GM12878 (cell line): ENCODE measurements at regions not wholly inside any gene's neighbourhood (a gene's known extent, or its start where the extent isn't known, plus 50 kb on each side); places are given as distances from the start of the nearest gene placed in this dataset.

Source experiments
- ATAC-seq: fragments of 200-7000 bp; cut with Tn5 transposase; 3 replicates; pipeline ENCODE4 v1.9.1; 2020; ENCODE audit warnings: mild to moderate bottlenecking, moderate library complexity
- BruUV-seq: library from RNA; stranded (reverse); fragments of 400-500 nt; replicated peaks from 2 replicates; lab custom pipeline; 2021; lab: Mats Ljungman, UMichigan
- CTCF ChIA-PET: fragments of 300-600 bp; sonication (Branson Sonifier 250); formaldehyde crosslinking; extraction: SDS; loops from one replicate; lab custom pipeline; 2021; ENCODE audit warnings: inconsistent platforms; lab: Yijun Ruan, JAX
- POLR2A ChIA-PET: fragments of 350-600 bp; formaldehyde crosslinking; extraction: SDS; loops from one replicate; lab custom pipeline; 2021; ENCODE audit warnings: inconsistent platforms; lab: Charles Lee
- RAD21 ChIA-PET: fragments of 300-600 bp; sonication (Branson Sonifier 250); formaldehyde crosslinking; loops from one replicate; lab custom pipeline; 2023; ENCODE audit warnings: antibody characterized with exemption; ENCODE audit not compliant: unreplicated experiment; lab: Charles Lee
- SMC1A ChIA-PET: fragments of 300-600 bp; sonication (Branson Sonifier 250); formaldehyde crosslinking; loops from one replicate; lab custom pipeline; 2023; ENCODE audit not compliant: unreplicated experiment, uncharacterized antibody; lab: Charles Lee
- DNase-seq: peaks from one replicate; pipeline ENCODE4 v3.0.0-alpha.2; 2011; ENCODE audit warnings: low read depth, low spot score
- FAIRE-seq: peaks from 3 replicates; lab custom pipeline; 2011; peaks lifted over from hg19 to GRCh38; lab: Jason Lieb, UNC
- H2AFZ ChIP-seq: 2 replicates; pipeline ENCODE4 v1.6.0; 2011; ENCODE audit warnings: low read depth, low read length, control low read depth; ENCODE audit not compliant: control insufficient read depth
- H3K27ac ChIP-seq: 2 replicates; pipeline ENCODE4 v1.5.1; 2011; ENCODE audit warnings: control low read depth; ENCODE audit not compliant: control insufficient read depth, insufficient read depth
- H3K27me3 ChIP-seq, 2 experiments: replicated peaks in 1 of 2; 2 replicates each; pipeline versions ENCODE4 v1.6.0 to v1.6.1; 2011; ENCODE audit warnings: low read length in 1 of 2; ENCODE audit not compliant: control insufficient read depth in 2 of 2, insufficient read depth in 2 of 2
- H3K36me3 ChIP-seq, 2 experiments: 2 replicates each; pipeline ENCODE4 v1.5.1; 2011; ENCODE audit warnings: low read length in 1 of 2; ENCODE audit not compliant: control insufficient read depth in 2 of 2, insufficient read depth in 2 of 2
- H3K4me1 ChIP-seq: 2 replicates; pipeline ENCODE4 v1.6.1; 2011; ENCODE audit warnings: mild to moderate bottlenecking, low read length, moderate library complexity, mixed read lengths; ENCODE audit not compliant: control insufficient read depth, insufficient read depth
- H3K4me2 ChIP-seq: 2 replicates; pipeline ENCODE4 v1.6.0; 2011; ENCODE audit warnings: control low read depth; ENCODE audit not compliant: control insufficient read depth, insufficient read depth
- H3K4me3 ChIP-seq: fragments of 200-600 bp; sonication (generic); 2 replicates; pipeline ENCODE4 v1.5.1; 2016
- H3K79me2 ChIP-seq: 2 replicates; pipeline ENCODE4 v1.6.0; 2011; ENCODE audit warnings: low read length; ENCODE audit not compliant: control insufficient read depth, insufficient read depth
- H3K9ac ChIP-seq: 2 replicates; pipeline ENCODE4 v1.8.0; 2011; ENCODE audit warnings: low read length, control low read depth, mixed read lengths; ENCODE audit not compliant: control insufficient read depth, insufficient read depth
- H3K9me3 ChIP-seq: replicated peaks from 3 replicates; pipeline ENCODE4 v1.5.1; 2011; ENCODE audit warnings: mild to moderate bottlenecking, low read length; ENCODE audit not compliant: control insufficient read depth, insufficient read depth
- H4K20me1 ChIP-seq: 2 replicates; pipeline ENCODE4 v1.6.0; 2011; ENCODE audit not compliant: control insufficient read depth, insufficient read depth
- EP300 ChIP-seq, 2 experiments: fragments of 150-350 bp in 1 of 2; IDR thresholded peaks; 2 replicates each; pipeline ENCODE4 v1.6.1; 2011 to 2012; ENCODE audit warnings: low read depth in 2 of 2, low read length in 2 of 2, borderline replicate concordance in 1 of 2, improper control_type of control experiment in 1 of 2, inconsistent platforms in 1 of 2; ENCODE audit not compliant: control insufficient read depth in 1 of 2
- ETV6 ChIP-seq, 2 experiments: fragments of 450-650 bp in 1 of 2; IDR thresholded peaks in 1 of 2; conservative IDR thresholded peaks in 1 of 2; 2 replicates each; pipeline ENCODE4 v1.6.1; 2014; ENCODE audit warnings: antibody characterized with exemption in 1 of 2, borderline replicate concordance in 1 of 2, low read depth in 1 of 2, mild to moderate bottlenecking in 1 of 2, moderate library complexity in 1 of 2
- HDAC2 ChIP-seq: fragments of 200-600 bp; sonication (generic); IDR thresholded peaks from 2 replicates; pipeline ENCODE4 v1.6.1; 2017
- HDGF ChIP-seq: fragments of 450-650 bp; IDR thresholded peaks from 2 replicates; pipeline ENCODE4 v1.6.1; 2016; ENCODE audit warnings: antibody characterized with exemption
- IKZF2 ChIP-seq, 2 experiments: fragments of 450-650 bp; IDR thresholded peaks; 2 replicates each; pipeline ENCODE4 v1.6.1; 2017; ENCODE audit warnings: mild to moderate bottlenecking in 2 of 2, moderate library complexity in 2 of 2
- JUNB ChIP-seq: IDR thresholded peaks from 2 replicates; pipeline ENCODE4 v1.6.1; 2016; ENCODE audit warnings: antibody characterized with exemption, mild to moderate bottlenecking
- JUND ChIP-seq: IDR thresholded peaks from 2 replicates; pipeline ENCODE4 v1.6.1; 2012; ENCODE audit warnings: low read depth, mild to moderate bottlenecking, low read length, improper control_type of control experiment, moderate library complexity
- MEF2A ChIP-seq: IDR thresholded peaks from 2 replicates; pipeline ENCODE4 v1.6.1; 2011; ENCODE audit warnings: low read depth, mild to moderate bottlenecking, low read length, moderate library complexity; ENCODE audit not compliant: insufficient read depth
- MTA2 ChIP-seq: fragments of 450-650 bp; IDR thresholded peaks from 2 replicates; pipeline ENCODE4 v1.6.1; 2016; ENCODE audit warnings: low read depth, mild to moderate bottlenecking, moderate library complexity
- POLR2A ChIP-seq: IDR thresholded peaks from 2 replicates; pipeline ENCODE4 v1.6.1; 2011; ENCODE audit warnings: low read depth, mild to moderate bottlenecking, low read length
- POLR2AphosphoS5 ChIP-seq: IDR thresholded peaks from 2 replicates; pipeline ENCODE4 v1.6.1; 2011; ENCODE audit warnings: mild to moderate bottlenecking, low read length, inconsistent platforms
- RUNX3 ChIP-seq: IDR thresholded peaks from 2 replicates; pipeline ENCODE4 v1.6.1; 2012; ENCODE audit warnings: low read length, inconsistent platforms
- SREBF2 ChIP-seq: IDR thresholded peaks from 2 replicates; pipeline ENCODE4 v1.6.1; 2012; ENCODE audit warnings: mild to moderate bottlenecking, low read length
- TCF3 ChIP-seq: IDR thresholded peaks from 2 replicates; pipeline ENCODE4 v1.6.1; 2012; ENCODE audit warnings: low read depth, mild to moderate bottlenecking, low read length, borderline replicate concordance; ENCODE audit not compliant: insufficient read depth
- TCF7 ChIP-seq: IDR thresholded peaks from 2 replicates; pipeline ENCODE4 v1.6.1; 2014; ENCODE audit warnings: antibody characterized with exemption, borderline replicate concordance
- YBX1 ChIP-seq: fragments of 450-650 bp; IDR thresholded peaks from 2 replicates; pipeline ENCODE4 v1.6.1; 2016; ENCODE audit warnings: antibody characterized with exemption
- YY1 ChIP-seq: IDR thresholded peaks from 2 replicates; pipeline ENCODE4 v1.6.1; 2011; ENCODE audit warnings: low read depth, mild to moderate bottlenecking, low read length
- ZNF24 ChIP-seq: fragments of 450-650 bp; IDR thresholded peaks from 2 replicates; pipeline ENCODE4 v1.6.1; 2017; ENCODE audit warnings: antibody characterized with exemption, mild to moderate bottlenecking
- ZNF274 ChIP-seq: IDR thresholded peaks from one replicate; pipeline ENCODE4 v1.8.0; 2011; ENCODE audit not compliant: insufficient read length, insufficient read depth
- ZNF384 ChIP-seq: IDR thresholded peaks from 2 replicates; pipeline ENCODE4 v1.6.1; 2012; ENCODE audit warnings: low read depth, mild to moderate bottlenecking, low read length, improper control_type of control experiment, borderline replicate concordance
- WGBS: methylation state at CpG from one replicate; pipeline ENCODE4 v1.1.6; 2016; ENCODE audit warnings: low lambda C conversion rate; ENCODE audit not compliant: insufficient replicate concordance, insufficient coverage; ENCODE audit errors: missing lambda C conversion rate; 5-methylcytosine and 5-hydroxymethylcytosine counted together
- in situ Hi-C: fragments of 300-500 bp; cut with MboI; formaldehyde crosslinking; loops from 9 replicates; pipeline ENCODE4 v1.14.3; 2018; ENCODE audit warnings: mixed read lengths
- intact Hi-C: fragments of 100-400 bp; cut with micrococcal nuclease; formaldehyde crosslinking; loops from one replicate; pipeline ENCODE4 v1.14.2; 2022; ENCODE audit not compliant: unreplicated experiment
- TF ChIP-seq, protein P1 (sequence below): fragments of 450-650 bp; IDR thresholded peaks from 2 replicates; pipeline ENCODE4 v1.6.1; 2017; ENCODE audit warnings: mild to moderate bottlenecking, moderate library complexity
- TF ChIP-seq, protein P2 (sequence below): IDR thresholded peaks from 2 replicates; pipeline ENCODE4 v1.6.1; 2012; ENCODE audit warnings: low read depth, low read length, improper control_type of control experiment

DNA sequence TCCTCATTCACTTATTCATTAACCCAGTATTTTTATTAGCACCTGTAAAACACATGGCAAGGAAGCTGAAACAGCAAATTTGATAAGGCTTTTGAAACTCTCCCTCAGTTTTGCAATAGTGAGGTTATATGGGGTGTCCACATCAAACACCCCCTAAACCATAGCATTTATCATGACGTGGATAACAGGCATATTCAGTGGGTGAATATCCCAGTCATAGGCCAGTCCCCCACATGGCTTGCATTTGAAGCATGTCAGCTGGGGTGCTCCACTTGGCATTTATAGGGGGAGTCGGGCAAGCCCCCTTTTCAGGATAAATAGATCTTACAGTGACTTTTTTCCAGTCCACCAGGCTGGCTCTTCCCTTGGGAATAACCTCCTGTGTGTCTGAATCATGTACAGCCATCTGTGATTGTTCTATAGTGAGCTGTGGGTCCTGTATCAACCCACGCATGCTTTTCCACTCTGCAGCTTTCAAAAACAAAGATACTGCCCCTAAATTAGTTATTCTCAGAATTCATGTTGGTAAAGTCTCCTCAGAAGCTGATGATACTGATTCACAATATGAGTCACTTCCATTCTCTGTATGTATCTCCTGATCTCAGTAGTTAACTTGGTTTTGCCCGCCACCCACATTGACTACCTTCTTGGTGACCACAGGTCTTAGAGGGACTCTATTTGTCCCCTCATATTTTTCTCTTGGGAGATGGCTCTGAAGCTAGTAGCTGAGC, 84.4 kb upstream of the SPIN1 start:
- ChIA-PET CTCF (interaction anchor here (0.6 kb wide), 1 partner anchor 9 kb away, joined by 3 read pairs; no protein-coding TSS in a partner anchor), SMC1A (no interaction called here), POLR2A (no interaction called here), RAD21 (no interaction called here)
- no peaks in the 10 kb centered on the region for H4K20me1 ChIP-seq
- ATAC-seq (peak; percentile 74), DNase-seq (peak; percentile 23), FAIRE-seq (peak; percentile 18)
- no peaks in the 10 kb centered on the region for H3K4me1 ChIP-seq
- no peak overlapping the region for H3K27ac ChIP-seq
- no peak overlapping the region for H2AFZ ChIP-seq
- BruUV-seq: no TSS peak
- no peaks in the 10 kb centered on the region for H3K79me2 ChIP-seq
- intact Hi-C loops (loop anchor here (10.0 kb wide), 1 partner anchor 59 kb away; no protein-coding TSS in a partner anchor), in situ Hi-C loops (no loop called here)
- no peak overlapping the region for H3K4me2 ChIP-seq
- 2% methylated on average over 4 of the region's 4 CpGs for WGBS
- no peaks in the 10 kb centered on the region for H3K36me3 ChIP-seq
- H3K27me3 ChIP-seq: no peaks in the 10 kb centered on the region
- no peak overlapping the region for H3K4me3 ChIP-seq
- H3K9ac ChIP-seq: no peak overlapping the region
- no peaks in the 10 kb centered on the region for H3K9me3 ChIP-seq
- TF ChIP-seq YY1: no peak
- TF ChIP-seq JUNB: peak; percentile 91
- TF ChIP-seq HDAC2: no peak
- TF ChIP-seq POLR2A: no peak
- TF ChIP-seq POLR2AphosphoS5: no peak
- TF ChIP-seq RUNX3: peak; percentile 90
- TF ChIP-seq TCF7: peak; percentile 47; the same call in 1 of the 2 replicates
- TF ChIP-seq YBX1: no peak
- TF ChIP-seq ZNF384: no peak
- TF ChIP-seq MTA2: peak; percentile 57
- no peak for TF ChIP-seq ZNF24
- TF ChIP-seq EP300 (IDR thresholded peaks at IDR 0.05; ENCODE audit: borderline replicate concordance in 1 of 2, control insufficient read depth in 1 of 2, low read depth in 2 of 2, low read length in 2 of 2): peak; percentile 23 to 60; a peak in 1 of 4 replicates
- TF ChIP-seq, protein P1, sequence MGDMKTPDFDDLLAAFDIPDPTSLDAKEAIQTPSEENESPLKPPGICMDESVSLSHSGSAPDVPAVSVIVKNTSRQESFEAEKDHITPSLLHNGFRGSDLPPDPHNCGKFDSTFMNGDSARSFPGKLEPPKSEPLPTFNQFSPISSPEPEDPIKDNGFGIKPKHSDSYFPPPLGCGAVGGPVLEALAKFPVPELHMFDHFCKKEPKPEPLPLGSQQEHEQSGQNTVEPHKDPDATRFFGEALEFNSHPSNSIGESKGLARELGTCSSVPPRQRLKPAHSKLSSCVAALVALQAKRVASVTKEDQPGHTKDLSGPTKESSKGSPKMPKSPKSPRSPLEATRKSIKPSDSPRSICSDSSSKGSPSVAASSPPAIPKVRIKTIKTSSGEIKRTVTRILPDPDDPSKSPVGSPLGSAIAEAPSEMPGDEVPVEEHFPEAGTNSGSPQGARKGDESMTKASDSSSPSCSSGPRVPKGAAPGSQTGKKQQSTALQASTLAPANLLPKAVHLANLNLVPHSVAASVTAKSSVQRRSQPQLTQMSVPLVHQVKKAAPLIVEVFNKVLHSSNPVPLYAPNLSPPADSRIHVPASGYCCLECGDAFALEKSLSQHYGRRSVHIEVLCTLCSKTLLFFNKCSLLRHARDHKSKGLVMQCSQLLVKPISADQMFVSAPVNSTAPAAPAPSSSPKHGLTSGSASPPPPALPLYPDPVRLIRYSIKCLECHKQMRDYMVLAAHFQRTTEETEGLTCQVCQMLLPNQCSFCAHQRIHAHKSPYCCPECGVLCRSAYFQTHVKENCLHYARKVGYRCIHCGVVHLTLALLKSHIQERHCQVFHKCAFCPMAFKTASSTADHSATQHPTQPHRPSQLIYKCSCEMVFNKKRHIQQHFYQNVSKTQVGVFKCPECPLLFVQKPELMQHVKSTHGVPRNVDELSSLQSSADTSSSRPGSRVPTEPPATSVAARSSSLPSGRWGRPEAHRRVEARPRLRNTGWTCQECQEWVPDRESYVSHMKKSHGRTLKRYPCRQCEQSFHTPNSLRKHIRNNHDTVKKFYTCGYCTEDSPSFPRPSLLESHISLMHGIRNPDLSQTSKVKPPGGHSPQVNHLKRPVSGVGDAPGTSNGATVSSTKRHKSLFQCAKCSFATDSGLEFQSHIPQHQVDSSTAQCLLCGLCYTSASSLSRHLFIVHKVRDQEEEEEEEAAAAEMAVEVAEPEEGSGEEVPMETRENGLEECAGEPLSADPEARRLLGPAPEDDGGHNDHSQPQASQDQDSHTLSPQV: no peak
- no peak for TF ChIP-seq HDGF
- peak in 1 of 2 experiments; percentile 94; a peak in 2 of 4 replicates for TF ChIP-seq ETV6 (conservative IDR thresholded peaks at IDR 0.05 in 1 of 2, IDR thresholded peaks at IDR 0.05 in 1 of 2; ENCODE audit: borderline replicate concordance in 1 of 2, low read depth in 1 of 2)
- TF ChIP-seq IKZF2 (IDR thresholded peaks at IDR 0.05): peak in 1 of 2 experiments; percentile 55; a peak in 2 of 4 replicates
- TF ChIP-seq SREBF2: no peak
- TF ChIP-seq MEF2A: 0 out of 2 replicates have a peak, but pooled peaks have one; percentile 26
- TF ChIP-seq, protein P2, sequence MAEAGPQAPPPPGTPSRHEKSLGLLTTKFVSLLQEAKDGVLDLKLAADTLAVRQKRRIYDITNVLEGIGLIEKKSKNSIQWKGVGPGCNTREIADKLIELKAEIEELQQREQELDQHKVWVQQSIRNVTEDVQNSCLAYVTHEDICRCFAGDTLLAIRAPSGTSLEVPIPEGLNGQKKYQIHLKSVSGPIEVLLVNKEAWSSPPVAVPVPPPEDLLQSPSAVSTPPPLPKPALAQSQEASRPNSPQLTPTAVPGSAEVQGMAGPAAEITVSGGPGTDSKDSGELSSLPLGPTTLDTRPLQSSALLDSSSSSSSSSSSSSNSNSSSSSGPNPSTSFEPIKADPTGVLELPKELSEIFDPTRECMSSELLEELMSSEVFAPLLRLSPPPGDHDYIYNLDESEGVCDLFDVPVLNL: no peak
- no peak for TF ChIP-seq JUND
- no peak for TF ChIP-seq TCF3
- no peak for TF ChIP-seq ZNF274
